ENCODE measurements at regions not wholly inside any gene's neighbourhood (a gene's known extent, or its start where the extent isn't known, plus 50 kb on each side); places are given as distances from the start of the nearest gene placed in this dataset.
"Not testable (repeated sequence)": the region's sequence is repeated elsewhere in the genome, so short reads cannot be mapped to it uniquely, and the experiment has no call there.

DNA sequence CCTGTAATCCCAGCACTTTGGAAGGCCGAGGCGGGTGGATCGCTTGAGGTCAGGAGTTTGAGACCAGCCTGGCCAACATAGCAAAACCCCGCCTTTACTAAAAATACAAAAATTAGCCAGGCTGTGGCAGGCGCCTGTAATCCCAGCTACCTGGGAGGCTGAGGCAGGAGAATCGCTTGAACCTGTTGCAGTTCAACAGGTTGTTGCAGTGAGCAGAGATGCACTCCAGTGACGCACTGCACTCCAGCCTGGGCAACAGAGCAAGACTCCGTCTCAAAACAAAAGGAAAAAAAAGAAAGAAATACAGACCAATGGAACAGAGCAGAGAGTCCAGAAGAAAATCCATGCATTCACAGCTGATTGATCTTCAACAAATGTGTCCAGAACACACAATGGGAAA is 99.8 kb upstream of the LANCL2 start:
- not testable (repeated sequence) for TF ChIP-seq CTCF (IDR thresholded peaks at IDR 0.05); ZBTB33 (IDR thresholded peaks at IDR 0.05; ENCODE audit: borderline replicate concordance, low read depth); MXI1 (IDR thresholded peaks at IDR 0.05; ENCODE audit: low read depth, low read length)
